ENCODE measurements at regions not wholly inside any gene's neighbourhood (a gene's known extent, or its start where the extent isn't known, plus 50 kb on each side); places are given as distances from the start of the nearest gene placed in this dataset.
A peak's percentile ranks its signal among the peaks of the same experiment; 100 is the strongest.

DNA sequence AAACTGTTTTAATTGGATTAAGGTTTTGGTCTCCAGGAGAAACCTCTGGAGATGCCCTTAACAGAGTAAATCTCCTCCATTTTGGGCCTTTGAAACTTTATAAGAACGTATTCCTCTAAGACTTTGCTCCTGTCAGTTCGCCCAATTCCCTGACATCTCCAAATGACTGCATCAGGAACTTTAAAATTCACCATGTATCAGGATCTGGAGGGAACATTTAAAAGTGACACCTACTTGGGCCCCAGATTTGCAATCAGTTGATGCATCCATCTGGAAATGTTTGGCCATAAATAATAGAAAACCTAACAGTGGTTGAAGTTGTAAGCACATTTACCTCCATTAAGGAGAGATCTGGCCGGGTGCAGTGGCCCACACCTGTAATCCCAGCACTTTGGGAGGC, 144.1 kb upstream of the WSCD2 start:
- Mint-ChIP-seq H3K27ac (no peak overlapping the region), H3K4me3 (no peak overlapping the region), H3K27me3 (ENCODE audit: insufficient read depth) (peaks cover 58% of the 10 kb centered on the region), H3K4me1 (no peaks in the 10 kb centered on the region), H3K36me3 (ENCODE audit: low read depth) (no peaks in the 10 kb centered on the region), H3K9me3 (no peaks in the 10 kb centered on the region)
- H3K36me3 ChIP-seq (ENCODE audit: control insufficient read depth, insufficient read depth, low read length) = no peaks in the 10 kb centered on the region
- H3K9me3 ChIP-seq (ENCODE audit: control insufficient read depth, low read length) = no peaks in the 10 kb centered on the region
- TF ChIP-seq, protein P1, sequence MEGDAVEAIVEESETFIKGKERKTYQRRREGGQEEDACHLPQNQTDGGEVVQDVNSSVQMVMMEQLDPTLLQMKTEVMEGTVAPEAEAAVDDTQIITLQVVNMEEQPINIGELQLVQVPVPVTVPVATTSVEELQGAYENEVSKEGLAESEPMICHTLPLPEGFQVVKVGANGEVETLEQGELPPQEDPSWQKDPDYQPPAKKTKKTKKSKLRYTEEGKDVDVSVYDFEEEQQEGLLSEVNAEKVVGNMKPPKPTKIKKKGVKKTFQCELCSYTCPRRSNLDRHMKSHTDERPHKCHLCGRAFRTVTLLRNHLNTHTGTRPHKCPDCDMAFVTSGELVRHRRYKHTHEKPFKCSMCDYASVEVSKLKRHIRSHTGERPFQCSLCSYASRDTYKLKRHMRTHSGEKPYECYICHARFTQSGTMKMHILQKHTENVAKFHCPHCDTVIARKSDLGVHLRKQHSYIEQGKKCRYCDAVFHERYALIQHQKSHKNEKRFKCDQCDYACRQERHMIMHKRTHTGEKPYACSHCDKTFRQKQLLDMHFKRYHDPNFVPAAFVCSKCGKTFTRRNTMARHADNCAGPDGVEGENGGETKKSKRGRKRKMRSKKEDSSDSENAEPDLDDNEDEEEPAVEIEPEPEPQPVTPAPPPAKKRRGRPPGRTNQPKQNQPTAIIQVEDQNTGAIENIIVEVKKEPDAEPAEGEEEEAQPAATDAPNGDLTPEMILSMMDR (conservative IDR thresholded peaks at IDR 0.05) = no peak
- DNase-seq = no peak
- no peak overlapping the region for H3K9ac ChIP-seq (ENCODE audit: extremely low read depth, low read length, poor library complexity, severe bottlenecking)
- H3K27me3 ChIP-seq (ENCODE audit: control insufficient read depth, insufficient read depth, low read length, poor library complexity, severe bottlenecking) = peaks cover 73% of the 10 kb centered on the region
- H3K4me1 ChIP-seq (ENCODE audit: control insufficient read depth, insufficient read depth, low read length) = no peaks in the 10 kb centered on the region
- no peak overlapping the region for H3K4me3 ChIP-seq (ENCODE audit: low read length)
- no peak overlapping the region for H3K27ac ChIP-seq (ENCODE audit: low read depth, low read length)
- WGBS, 2 experiments (ENCODE audit: insufficient coverage in 1 of 2, insufficient read length in 1 of 2) = 88% methylated on average over 2 to 3 of the region's 3 CpGs

GRCh38 chr12:107986183-107986582, 142.9 kb upstream of the WSCD2 start:
- TF ChIP-seq, protein P1 (conservative IDR thresholded peaks at IDR 0.05) = no peak
- H3K36me3 Mint-ChIP-seq (ENCODE audit: low read depth) = no peaks in the 10 kb centered on the region
- no peak overlapping the region for H3K4me3 Mint-ChIP-seq
- Histone ChIP-seq H3K27ac (ENCODE audit: low read depth, low read length) (no peak overlapping the region), H3K4me1 (ENCODE audit: control insufficient read depth, insufficient read depth, low read length) (no peaks in the 10 kb centered on the region), H3K9me3 (ENCODE audit: control insufficient read depth, low read length) (no peaks in the 10 kb centered on the region), H3K4me3 (ENCODE audit: low read length) (no peak overlapping the region), H3K9ac (ENCODE audit: extremely low read depth, low read length, poor library complexity, severe bottlenecking) (no peak overlapping the region), H3K36me3 (ENCODE audit: control insufficient read depth, insufficient read depth, low read length) (no peaks in the 10 kb centered on the region), H3K27me3 (ENCODE audit: control insufficient read depth, insufficient read depth, low read length, poor library complexity, severe bottlenecking) (peaks cover 64% of the 10 kb centered on the region)
- H3K9me3 Mint-ChIP-seq = no peaks in the 10 kb centered on the region
- H3K4me1 Mint-ChIP-seq = no peaks in the 10 kb centered on the region
- peak; percentile 28 for DNase-seq
- H3K27me3 Mint-ChIP-seq (ENCODE audit: insufficient read depth) = peaks cover 50% of the 10 kb centered on the region
- WGBS, 2 experiments (ENCODE audit: insufficient coverage in 1 of 2, insufficient read length in 1 of 2) = 100% methylated on average over 1 of the region's 1 CpG
- no peak overlapping the region for H3K27ac Mint-ChIP-seq

- Mint-ChIP-seq H3K27me3 (ENCODE audit: insufficient read depth) (peaks cover 42% of the 10 kb centered on the region), H3K4me1 (no peaks in the 10 kb centered on the region), H3K9me3 (no peaks in the 10 kb centered on the region), H3K27ac (no peak overlapping the region), H3K36me3 (ENCODE audit: low read depth) (no peaks in the 10 kb centered on the region), H3K4me3 (no peak overlapping the region)
- Histone ChIP-seq H3K27me3 (ENCODE audit: control insufficient read depth, insufficient read depth, low read length, poor library complexity, severe bottlenecking) (peaks cover 47% of the 10 kb centered on the region), H3K4me1 (ENCODE audit: control insufficient read depth, insufficient read depth, low read length) (no peaks in the 10 kb centered on the region), H3K36me3 (ENCODE audit: control insufficient read depth, insufficient read depth, low read length) (no peaks in the 10 kb centered on the region), H3K9me3 (ENCODE audit: control insufficient read depth, low read length) (no peaks in the 10 kb centered on the region), H3K4me3 (ENCODE audit: low read length) (no peak overlapping the region), H3K9ac (ENCODE audit: extremely low read depth, low read length, poor library complexity, severe bottlenecking) (no peak overlapping the region), H3K27ac (ENCODE audit: low read depth, low read length) (no peak overlapping the region)
- WGBS, 2 experiments (ENCODE audit: insufficient coverage in 1 of 2, insufficient read length in 1 of 2) = 4 to 13% methylated on average over 2 of the region's 2 CpGs
- TF ChIP-seq, protein P1 (conservative IDR thresholded peaks at IDR 0.05) = peak; percentile 80
- peak; percentile 90 for DNase-seq
Observed at GRCh38 chr12:107990325-107990724, 138.8 kb upstream of the WSCD2 start.
